Activated T-cell treated with anti-CD3 and anti-CD28 coated beads for 1 hour (primary cell): ENCODE measurements at regions not wholly inside any gene's neighbourhood (a gene's known extent, or its start where the extent isn't known, plus 50 kb on each side); places are given as distances from the start of the nearest gene placed in this dataset.
"Not testable (repeated sequence)": the region's sequence is repeated elsewhere in the genome, so short reads cannot be mapped to it uniquely, and the experiment has no call there.

Experiments
- DNase-seq: peaks from one replicate; pipeline ENCODE4 v3.0.0-alpha.2; 2020; ENCODE audit warnings: low read depth

DNA sequence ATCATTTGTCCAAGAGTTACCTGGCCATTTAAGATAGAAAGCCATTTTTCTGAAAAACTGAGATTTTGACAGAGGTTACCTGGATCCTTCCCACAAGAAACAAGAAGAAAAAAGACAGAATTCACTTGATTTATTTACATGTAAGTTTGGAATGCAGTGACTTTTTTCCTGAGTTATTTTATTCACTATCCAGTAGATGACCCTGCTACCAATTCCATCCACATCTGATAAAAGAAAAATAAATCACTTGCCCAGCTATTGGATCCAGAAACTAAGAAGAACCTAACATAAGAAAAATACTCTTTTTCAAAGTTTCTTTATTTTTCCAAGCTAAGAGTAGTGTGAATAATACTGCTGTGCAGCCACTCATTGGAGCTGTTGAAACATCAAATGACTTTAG lies 275.2 kb downstream of the CETN3 start:
- no peak for DNase-seq

DNA sequence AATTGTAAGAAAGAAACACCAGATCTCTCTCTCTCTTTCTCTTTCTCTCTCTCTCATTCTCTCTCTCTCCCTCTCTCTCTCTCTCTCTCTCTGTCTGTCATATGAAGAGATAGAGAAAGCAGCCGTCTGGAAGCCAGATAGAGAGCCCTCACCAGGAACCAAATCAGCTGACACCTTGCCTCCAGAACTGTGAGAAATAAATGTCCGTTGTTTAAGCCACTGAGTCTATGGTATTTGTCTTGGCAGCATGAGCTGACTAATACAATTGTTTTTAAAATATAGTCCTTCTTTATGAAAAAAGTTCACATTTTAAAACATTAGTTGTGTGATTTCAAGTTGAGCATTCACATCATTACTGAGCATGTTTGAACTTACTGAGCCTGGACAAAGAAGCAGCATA lies 275.6 kb downstream of the CETN3 start:
- no peak for DNase-seq

DNA sequence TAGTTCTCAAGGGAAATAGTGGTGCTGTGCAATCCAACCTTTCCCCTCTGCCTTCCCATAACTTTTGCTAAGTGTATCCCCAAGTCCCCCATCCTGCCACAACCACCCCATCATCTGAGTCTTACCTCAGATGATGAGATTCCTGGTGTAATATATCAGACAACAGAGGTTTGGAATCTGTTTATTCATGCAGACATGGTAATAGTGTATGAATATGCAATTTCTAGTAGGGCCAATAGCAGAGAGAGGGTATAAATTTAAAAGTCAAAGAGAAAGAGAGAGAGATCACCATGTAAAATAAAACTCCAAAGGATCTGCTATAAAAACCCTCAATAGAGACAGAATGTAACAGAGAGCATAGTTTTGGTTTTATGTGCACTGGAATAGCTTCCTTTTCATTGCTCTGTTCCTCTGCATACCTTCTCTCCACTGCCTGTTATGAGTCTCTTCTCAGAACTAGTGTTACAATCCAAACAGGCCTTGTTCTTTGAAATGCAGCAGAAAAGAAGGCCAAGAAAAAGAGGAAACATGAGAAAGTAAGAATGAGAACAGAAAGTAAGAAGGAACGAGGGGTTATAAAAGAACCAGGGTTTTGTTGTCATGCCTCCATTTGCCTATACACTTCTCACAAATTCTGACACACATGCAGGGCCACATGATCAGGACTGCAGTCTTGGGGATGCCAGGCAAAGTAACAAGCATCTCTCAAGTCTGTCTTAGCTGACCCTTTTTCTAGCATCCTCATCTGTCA lies 278.0 kb downstream of the CETN3 start:
- no peak for DNase-seq

DNA sequence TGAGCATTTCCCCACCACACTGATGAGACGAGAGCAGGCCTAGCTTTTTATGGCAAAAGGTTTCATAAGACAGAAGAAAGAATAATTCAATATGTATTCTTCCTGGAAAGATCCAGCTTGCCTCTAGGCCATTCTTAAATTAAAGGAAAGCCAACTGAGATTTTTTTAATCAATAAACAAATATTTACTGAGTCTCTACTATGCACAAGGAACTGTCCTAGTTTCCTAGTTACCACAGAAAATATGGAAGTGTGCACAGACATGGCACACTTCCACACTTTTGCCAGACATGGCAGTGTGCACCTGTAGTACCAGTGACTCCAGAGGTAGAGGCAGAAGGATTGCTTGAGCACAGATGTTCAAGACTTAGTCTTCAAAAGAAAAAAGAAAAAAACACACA lies 281.0 kb downstream of the CETN3 start:
- DNase-seq, result no peak

DNA sequence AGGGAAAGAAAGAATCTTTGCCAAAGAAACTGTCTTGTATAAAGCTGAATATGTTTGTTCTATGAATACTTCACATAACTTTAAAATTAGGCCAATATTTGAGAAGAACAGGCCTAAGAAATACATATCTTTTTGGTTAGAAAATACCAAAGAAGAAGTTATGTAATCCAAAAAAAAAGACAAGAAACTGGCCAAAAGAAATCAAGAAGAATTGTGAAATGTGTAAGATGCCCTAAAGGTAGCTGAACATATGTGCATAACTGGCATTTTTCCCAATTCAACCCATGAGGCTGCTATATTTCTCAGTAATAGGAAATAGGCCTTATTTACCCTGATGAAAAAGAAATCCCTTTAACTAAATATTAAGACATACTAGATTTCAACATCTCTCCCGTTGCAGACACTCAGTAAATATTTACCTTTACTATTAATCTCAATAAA lies 290.0 kb downstream of the CETN3 start:
- DNase-seq, result no peak

DNA sequence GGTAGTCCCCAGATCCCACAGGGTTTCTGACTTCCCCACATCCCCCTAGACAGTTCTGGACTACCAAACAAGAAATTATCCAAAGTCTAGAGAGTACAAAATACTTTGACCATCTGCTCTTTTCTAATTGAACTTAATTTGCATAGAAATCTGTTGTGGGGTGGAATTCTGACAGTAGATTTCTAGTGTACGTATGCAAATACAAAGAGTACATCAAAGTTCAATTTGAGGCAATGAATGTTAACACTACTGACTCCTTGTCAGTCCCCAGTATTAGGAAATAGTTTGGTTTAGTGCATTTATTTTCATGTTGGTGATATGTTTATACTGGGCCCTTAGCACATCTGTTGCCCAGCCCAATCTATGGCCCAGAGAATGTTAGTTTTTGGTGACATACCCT lies 292.6 kb downstream of the CETN3 start:
- no peak for DNase-seq

DNA sequence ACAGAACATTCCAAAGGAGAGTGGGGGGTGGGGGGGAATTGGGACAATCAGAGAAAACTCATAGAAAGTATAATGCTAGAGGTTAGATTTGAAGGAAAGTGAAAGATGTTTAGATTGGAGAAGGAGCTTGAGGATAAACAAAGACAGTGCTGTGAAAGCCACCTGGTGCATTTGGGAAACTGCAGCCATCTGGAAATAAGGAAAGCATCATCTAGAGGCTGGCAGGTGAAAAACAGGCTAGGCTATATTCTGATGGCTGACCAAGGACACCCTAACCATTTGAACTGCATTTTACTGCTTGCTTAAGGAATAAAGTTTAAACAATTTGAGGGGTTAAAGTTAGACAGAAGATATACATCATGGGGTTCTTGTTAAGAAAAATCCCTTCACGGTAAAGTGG lies 296.4 kb downstream of the CETN3 start:
- no peak for DNase-seq

DNA sequence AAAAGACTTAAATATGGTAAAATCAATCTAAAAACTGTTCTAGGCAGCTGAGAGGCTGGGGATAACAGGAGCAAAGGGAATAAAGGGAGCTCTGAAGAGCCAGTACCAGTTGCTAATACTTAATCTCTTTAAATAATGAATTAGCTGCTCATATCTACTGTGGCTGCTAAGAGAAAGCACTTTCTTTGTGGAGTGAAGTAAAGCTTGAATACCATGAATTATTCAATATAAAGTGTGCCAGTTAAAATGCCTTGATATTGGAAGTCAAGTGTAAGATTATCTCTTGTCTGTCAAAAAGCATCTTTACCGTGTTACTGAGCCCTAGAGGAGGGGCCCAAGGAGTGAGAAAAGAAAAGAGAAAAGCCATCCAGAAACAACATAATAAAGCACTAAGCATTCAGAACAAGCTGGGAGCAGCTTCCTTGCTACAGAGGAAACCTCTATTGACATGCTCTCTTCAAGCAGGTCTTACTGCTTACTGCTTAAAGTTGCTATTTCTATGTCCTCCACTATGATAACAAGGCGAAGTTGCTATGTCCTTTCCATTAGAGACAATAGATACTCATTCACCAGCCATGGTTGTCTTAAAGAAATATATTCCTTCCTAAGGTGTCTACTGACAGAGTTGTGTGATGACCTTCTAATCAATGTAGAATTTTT lies 297.4 kb downstream of the CETN3 start:
- DNase-seq, result no peak

DNA sequence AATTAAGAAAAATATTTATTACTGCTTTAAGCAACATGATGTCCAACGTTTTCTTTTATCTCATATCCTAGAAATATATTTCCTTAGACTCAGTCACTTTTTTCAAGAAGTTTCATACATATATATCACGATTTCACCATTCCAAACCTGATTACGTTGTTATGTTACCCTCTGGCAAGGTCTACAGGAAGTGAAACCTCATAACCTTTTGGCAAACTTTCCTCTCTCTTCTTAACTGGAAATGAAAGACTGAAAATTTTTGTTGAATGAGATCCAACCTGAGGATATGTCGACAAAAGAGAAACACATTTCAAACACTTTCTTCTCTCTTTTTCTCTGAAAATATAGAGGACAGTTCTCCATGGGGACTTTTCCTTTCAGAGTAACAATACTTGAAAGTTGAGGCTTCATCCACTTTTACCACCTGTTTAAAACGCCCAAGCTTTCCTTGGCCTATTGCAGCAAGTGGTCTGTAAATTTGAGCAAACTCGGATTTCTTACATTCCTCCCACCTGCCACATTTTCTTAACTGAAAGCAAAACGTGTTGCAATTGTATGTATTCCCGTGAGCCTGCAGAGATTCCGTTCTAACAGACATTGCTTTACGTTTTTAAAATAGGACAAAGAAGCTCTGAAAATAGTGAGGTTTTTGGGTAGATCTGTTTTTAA lies 298.1 kb downstream of the CETN3 start:
- no peak for DNase-seq

DNA sequence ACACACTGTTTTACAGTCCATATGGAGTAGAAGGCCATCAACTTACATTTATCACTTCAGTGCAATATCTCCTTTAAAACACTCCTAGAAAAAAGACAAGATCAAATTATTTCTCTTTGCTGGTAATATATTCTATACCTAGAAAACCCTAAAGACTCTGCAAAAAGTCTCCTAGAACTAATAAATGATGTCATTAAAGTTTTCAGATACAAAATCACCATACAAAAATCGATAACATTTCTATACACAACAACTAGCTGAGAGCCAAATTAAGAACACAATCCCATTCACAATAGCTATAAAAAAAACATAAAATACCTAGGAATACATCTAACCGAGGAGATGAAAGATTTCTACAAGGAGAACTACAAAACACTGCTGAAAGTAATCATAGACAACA lies 300.3 kb downstream of the CETN3 start:
- no peak for DNase-seq

DNA sequence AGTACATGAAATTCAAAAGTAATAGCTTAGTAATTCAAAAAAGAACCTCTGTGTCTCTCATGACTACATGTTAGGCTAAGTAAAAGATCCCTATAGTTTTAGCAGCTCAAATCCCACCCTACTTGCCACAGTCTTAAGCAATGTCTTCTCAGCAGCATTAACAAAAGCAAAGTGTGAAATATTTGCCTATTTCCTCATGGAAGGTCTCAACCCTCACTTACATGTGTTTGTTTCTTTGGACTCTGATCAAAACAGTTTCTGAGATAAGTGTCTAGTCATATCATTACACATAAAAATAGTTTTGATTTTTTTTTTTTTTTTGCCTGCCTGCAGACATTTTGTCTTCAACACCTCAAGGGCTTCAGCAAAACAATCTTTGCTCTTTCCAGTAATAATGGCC lies 310.5 kb downstream of the CETN3 start:
- DNase-seq, result no peak

DNA sequence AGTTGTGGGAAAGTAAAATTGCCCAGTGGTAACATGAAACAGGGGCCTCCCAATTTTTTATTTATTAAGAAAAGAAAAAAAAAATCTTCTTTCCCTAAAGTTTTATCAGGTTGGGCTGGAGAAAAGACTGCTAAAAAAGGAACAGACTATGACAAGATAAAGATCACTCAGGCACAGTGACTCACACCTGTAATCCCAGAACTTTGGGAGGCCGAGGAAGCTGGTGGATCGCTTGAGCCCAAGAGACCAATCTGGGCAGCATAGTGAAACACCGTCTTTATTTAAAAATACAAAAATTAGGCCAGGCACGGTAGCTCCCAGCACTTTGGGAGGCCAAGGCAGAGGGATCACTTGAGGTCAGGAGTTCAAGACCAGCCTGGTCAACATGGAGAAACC lies 312.5 kb downstream of the CETN3 start:
- no peak for DNase-seq

DNA sequence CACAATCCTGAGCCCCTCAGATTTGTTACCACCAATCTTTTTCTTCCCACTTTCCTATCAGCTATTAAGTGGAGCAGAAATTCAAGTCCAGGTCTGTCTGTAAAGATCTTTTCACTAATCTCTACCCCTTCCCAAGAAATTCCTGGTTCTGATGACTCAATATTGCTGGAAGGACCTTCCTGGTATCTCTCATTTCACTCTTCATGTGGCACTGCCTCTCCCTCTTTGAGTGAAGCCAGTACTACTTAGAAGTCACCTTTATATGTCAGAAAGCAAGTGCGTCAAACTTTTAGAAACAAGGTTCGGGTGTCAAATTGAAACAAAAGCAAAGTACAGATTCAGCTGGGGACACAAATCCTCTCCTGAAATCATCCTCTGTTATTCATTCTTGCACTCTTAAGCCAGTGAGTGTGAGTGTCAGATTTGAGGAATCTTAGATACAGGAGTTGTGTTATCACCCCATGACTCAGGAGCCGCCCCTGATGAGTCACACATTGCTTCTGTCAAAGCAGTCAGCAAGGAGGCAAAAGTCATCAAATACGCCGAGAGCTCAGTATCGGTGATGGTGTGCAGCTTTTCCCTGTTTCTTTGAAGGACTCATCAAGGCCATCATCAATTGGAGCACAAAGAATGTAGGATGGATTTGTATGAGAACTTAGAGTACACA lies 313.0 kb downstream of the CETN3 start:
- no peak for DNase-seq

DNA sequence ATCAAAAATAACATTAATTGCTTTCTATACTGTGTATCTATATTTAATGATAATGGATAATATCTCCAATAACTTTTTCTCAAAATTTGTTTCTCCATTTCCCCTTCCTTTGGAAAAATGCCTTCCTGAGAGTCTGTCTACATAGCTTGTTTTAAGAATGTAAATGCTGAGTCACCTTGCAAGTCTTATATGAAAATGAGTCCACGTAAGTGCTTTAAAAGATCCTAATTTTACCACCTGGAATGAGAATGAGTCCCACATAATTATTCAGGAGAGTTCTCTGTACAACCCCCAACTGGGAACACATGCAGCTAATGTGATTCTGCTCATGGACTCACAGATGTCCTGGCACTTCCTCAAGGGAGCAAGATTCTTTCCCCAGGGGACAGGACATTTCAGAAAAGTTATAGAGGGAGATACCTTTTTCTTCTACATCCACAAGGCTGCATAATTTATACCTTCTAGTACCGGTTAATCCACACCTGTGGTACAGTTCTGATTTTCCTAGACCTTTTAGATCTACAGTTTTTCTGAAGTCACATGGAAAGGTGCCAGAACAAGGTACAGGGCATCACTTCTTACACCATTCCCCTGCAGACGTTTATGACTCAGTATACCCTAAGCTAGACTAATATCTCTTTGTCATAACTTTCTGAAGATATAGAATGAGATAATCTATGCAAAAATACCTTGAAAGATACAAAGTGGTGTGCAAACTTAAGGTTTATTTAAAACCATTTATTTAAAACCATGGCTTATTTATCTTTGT lies 314.1 kb downstream of the CETN3 start:
- no peak for DNase-seq

DNA sequence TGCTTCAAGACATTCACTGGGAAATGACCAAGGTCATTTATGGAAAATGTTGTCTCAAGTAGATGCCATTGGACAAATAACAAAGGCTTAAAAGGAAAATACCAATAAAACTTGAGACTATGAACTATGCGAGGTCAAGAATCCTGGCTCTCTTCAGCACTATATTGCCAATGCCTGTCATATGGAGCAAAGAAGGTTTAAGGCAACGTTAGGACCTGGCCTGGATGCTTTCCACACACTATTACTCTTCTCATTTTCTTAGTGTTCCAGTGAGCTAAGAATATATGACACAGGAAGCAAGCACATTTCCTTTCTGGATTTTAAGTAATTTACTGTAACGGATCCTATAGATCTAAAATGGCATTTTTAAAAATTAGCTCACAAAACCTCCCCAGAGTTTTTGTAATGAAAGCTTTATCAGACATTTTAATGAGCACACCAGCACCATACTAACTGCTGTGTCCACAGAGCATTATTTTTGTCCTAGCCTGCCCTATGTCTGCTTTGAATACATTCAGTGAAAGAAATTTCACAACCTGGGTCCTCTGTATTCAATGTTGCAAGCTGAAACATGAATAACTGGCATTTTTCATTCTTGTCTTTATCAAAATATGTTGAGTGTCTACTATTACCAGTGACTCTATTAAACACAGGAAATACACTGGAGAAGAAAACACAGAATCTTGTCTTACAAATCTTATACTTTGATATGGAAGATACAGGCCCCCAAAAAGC lies 315.6 kb downstream of the CETN3 start:
- DNase-seq, result no peak

DNA sequence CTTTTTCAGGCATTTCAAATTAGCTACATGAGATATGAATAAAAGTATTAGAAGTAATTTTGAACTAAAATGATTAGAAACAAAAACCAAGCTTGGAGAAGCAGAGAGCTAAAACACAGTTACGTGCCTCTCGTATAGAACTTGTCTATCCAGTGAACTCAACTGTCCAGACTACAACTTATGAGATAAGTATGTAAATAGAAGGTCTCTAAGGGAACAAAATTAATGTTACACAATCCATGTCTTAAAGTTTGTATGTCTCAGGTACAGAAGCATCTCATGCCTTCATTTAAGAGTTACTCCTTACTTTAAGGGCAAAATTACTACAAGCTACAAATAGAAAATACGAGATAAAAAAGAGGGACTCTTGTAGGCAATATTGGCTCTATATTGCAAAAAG lies 316.8 kb downstream of the CETN3 start:
- no peak for DNase-seq

DNA sequence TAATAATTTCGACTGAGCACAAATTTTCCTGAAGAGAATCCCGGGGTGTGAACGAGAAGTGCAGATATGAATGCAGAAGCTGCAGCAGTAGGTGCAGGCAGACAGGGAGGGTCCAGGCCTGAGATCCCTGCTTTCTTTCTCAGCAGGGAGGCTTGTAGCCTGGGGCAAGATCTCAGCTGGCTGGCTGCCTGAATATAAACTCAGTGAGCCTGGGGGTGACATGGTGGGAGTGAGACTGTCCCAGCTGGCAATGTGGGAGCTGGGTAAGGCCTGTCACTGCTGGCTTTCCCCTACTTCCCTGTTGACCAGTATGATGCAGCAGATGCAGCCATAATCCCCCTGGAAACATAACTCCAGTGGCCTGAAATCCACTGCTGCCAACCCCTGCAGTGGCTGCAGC lies 325.2 kb downstream of the CETN3 start:
- DNase-seq, result no peak

DNA sequence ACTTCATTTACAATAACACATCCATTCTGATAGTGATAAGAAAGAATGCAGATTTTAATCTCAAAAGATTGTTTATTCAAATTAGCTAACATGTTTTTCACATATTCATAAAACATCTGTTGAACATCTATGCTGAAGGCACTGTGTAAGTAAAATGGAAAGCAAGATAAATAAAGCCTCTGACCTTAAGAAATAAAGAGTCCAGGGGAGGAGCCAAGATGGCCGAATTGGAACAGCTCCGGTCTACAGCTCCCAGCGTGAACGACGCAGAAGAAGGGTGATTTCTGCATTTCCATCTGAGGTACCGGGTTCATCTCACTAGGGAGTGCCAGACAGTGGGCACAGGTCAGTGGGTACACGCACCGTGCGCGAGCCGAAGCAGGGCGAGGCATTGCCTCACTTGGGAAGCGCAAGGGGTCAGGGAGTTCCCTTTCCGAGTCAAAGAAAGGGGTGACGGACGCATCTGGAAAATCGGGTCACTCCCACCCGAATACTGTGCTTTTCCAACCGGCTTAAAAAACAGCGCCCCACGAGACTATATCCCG lies 336.5 kb downstream of the CETN3 start:
- not testable (repeated sequence) for DNase-seq

DNA sequence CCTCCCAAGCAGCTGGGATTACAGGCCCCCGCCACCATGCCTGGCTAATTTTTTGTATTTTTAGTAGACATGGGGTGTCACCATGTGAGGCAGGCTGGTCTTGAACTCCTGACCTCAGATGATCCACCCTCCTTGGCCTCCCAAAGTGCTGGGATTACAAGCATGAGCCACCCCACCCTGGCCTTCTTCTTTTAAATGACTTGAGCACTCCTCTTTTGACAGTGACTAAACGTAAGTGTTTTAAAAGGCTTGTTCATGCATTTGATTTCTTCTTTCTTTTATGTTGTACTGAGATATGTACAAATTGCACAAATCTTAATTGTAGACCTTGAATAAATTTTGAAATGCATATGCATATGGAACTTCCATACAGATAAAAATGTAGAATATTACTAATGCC lies 337.9 kb downstream of the CETN3 start:
- no peak for DNase-seq

DNA sequence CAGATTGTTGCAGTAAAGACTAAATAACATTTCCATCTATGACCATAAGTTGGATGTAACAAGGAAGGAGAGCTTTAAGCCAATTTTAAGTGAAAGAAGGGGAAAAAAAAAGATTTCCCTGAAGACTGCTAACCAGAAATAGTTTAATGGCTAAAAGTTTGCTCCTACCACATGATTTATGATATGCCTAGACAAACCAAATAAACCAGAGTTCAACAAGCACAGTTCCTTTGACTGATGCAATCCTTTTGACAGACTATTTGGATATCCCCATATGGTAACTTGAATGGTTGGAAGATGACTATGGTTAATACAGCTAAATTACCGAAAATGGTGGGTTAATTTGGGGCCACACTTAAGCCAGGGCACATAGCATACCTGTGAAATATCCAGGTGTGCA lies 338.5 kb downstream of the CETN3 start:
- no peak for DNase-seq

DNA sequence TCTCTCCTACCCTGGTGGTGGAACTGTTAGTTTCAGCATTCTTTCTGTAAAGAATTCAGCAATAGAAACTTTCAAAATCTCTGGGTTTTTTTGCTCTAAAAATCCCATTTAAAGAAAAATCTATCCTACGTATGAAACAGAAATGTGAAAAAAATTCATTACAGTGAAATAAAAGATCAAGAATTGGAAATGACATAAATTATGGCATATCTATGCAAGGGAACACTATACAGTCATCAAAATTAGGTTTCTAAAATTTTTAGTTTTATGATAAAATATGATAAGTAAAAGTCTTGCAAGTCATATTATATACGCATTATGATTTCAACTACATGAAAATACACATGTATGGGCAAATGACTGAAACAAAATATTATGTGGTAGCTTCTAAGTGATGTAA lies 342.6 kb downstream of the CETN3 start:
- DNase-seq, result no peak
